NB4 (cell line): ENCODE measurements at regions not wholly inside any gene's neighbourhood (a gene's known extent, or its start where the extent isn't known, plus 50 kb on each side); places are given as distances from the start of the nearest gene placed in this dataset.

Experiments used
- MAX ChIP-seq: IDR thresholded peaks from 2 replicates; pipeline ENCODE4 v1.6.1; 2011; ENCODE audit warnings: low read depth, low read length
- MYC ChIP-seq: IDR thresholded peaks from 2 replicates; pipeline ENCODE4 v1.6.1; 2011; ENCODE audit warnings: low read depth, low read length
- POLR2A ChIP-seq: IDR thresholded peaks from 2 replicates; pipeline ENCODE4 v1.6.1; 2011; ENCODE audit warnings: mild to moderate bottlenecking; ENCODE audit not compliant: insufficient read length; ENCODE audit errors: extremely low read depth
- TF ChIP-seq, protein P1 (sequence below): IDR thresholded peaks from one replicate; pipeline ENCODE4 v1.5.1; 2012; ENCODE audit warnings: low read depth, low read length

DNA sequence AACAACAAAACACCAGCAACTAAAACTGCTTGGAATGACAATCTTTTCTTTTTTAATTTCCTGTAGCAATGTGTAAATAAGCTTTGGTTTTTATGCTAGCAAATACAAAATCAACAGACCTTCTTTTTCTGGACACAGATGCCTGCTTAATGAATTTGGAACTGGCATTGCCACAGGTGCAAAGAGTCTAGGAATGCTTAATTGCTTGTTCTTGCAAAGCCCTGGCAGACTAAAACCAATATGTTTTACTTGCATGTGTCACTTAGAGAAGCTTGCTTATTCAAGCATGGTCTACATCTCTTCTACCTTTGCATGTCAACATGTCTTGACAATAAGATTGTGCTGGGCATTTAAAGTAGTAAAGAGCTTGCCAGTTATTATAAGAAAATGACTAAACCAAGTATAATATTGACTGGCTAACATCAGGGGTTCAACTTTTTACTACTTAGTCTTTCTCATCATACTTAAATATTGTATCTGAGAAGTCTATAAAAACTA, 656.7 kb upstream of the NDST4 start:
- TF ChIP-seq, protein P1, sequence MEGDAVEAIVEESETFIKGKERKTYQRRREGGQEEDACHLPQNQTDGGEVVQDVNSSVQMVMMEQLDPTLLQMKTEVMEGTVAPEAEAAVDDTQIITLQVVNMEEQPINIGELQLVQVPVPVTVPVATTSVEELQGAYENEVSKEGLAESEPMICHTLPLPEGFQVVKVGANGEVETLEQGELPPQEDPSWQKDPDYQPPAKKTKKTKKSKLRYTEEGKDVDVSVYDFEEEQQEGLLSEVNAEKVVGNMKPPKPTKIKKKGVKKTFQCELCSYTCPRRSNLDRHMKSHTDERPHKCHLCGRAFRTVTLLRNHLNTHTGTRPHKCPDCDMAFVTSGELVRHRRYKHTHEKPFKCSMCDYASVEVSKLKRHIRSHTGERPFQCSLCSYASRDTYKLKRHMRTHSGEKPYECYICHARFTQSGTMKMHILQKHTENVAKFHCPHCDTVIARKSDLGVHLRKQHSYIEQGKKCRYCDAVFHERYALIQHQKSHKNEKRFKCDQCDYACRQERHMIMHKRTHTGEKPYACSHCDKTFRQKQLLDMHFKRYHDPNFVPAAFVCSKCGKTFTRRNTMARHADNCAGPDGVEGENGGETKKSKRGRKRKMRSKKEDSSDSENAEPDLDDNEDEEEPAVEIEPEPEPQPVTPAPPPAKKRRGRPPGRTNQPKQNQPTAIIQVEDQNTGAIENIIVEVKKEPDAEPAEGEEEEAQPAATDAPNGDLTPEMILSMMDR, result no peak
- TF ChIP-seq POLR2A (no peak), MAX (no peak), MYC (no peak)
